ENCODE measurements at regions not wholly inside any gene's neighbourhood (a gene's known extent, or its start where the extent isn't known, plus 50 kb on each side); places are given as distances from the start of the nearest gene placed in this dataset.

GRCh38 chr2:19256121-19256601, 102.3 kb downstream of the OSR1 start:
- no peak overlapping the region for H3K27ac ChIP-seq
- no peak for ATAC-seq
- 69 to 71% methylated on average over 3 of the region's 3 CpGs for WGBS, 2 donors (ENCODE audit: low coverage in 1 of 2)
- H3K4me3 ChIP-seq, result no peak overlapping the region
- TF ChIP-seq EP300 (IDR thresholded peaks at IDR 0.05) (no peak), POLR2AphosphoS5 (IDR thresholded peaks at IDR 0.05) (no peak), CTCF (IDR thresholded peaks at IDR 0.05) (no peak), POLR2A (IDR thresholded peaks at IDR 0.05) (no peak)
- no peaks in the 10 kb centered on the region for H3K36me3 ChIP-seq
- H3K4me1 ChIP-seq, result no peaks in the 10 kb centered on the region
- H3K9me3 ChIP-seq, result no peaks in the 10 kb centered on the region
- no peaks in the 10 kb centered on the region for H3K27me3 ChIP-seq

DNA sequence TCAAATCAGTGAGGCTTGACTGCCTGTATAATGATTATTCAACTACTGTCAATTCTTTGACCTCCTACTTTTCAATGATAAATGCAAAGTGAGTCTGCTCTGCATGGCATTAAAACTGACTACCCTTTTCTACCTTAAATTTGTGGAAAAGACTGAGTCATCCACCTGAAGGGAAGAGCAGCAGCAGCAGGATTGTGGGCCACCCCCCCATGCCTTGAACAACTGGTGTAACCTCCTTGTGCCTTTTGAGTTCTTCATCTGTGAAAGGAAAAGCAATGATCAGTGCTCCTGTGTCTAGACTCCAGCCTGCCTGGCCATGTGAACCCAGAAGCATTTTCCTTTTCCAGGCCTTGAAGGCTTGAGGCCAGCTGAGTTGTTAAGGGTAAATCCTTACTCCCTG, 102.9 kb downstream of the OSR1 start:
- no peaks in the 10 kb centered on the region for H3K4me1 ChIP-seq
- H3K27me3 ChIP-seq, result no peaks in the 10 kb centered on the region
- no peaks in the 10 kb centered on the region for H3K36me3 ChIP-seq
- ATAC-seq, result no peak
- H3K27ac ChIP-seq, result no peak overlapping the region
- no peaks in the 10 kb centered on the region for H3K9me3 ChIP-seq
- no peak for TF ChIP-seq POLR2A (IDR thresholded peaks at IDR 0.05)
- no peak for TF ChIP-seq EP300 (IDR thresholded peaks at IDR 0.05)
- TF ChIP-seq CTCF (IDR thresholded peaks at IDR 0.05), result no peak
- no peak for TF ChIP-seq POLR2AphosphoS5 (IDR thresholded peaks at IDR 0.05)
- no peak overlapping the region for H3K4me3 ChIP-seq

- ATAC-seq, result no peak
- Histone ChIP-seq H3K4me1 (no peaks in the 10 kb centered on the region), H3K36me3 (no peaks in the 10 kb centered on the region), H3K4me3 (no peak overlapping the region), H3K27ac (no peak overlapping the region), H3K9me3 (no peaks in the 10 kb centered on the region), H3K27me3 (no peaks in the 10 kb centered on the region)
- WGBS, 2 donors (ENCODE audit: low coverage in 1 of 2), result 93 to 100% methylated on average over 3 to 4 of the region's 4 CpGs
- no peak for TF ChIP-seq CTCF (IDR thresholded peaks at IDR 0.05)
- TF ChIP-seq EP300 (IDR thresholded peaks at IDR 0.05), result no peak
- no peak for TF ChIP-seq POLR2AphosphoS5 (IDR thresholded peaks at IDR 0.05)
- TF ChIP-seq POLR2A (IDR thresholded peaks at IDR 0.05), result no peak
Measured at GRCh38 chr2:19251554-19251953, 106.9 kb downstream of the OSR1 start.

DNA sequence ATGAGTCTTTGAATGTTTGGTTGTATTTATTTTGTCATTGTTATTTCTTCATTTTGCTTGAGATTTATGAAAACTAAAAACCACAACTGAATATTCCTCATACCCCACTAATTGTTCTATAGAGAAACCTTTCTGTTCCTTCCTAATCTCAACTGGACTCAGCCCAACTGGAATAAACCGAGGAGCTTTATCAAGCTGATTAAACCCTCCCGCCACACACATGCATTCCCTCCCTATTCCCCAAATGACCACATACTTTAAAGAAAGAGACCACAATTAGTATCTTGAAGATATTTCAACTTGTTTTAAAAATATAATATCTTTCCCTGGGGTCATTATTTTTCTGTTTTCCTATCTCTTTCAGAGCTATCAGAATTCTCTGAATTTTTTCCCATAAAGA, 107.5 kb downstream of the OSR1 start:
- Histone ChIP-seq H3K27me3 (no peaks in the 10 kb centered on the region), H3K27ac (no peak overlapping the region), H3K9me3 (no peaks in the 10 kb centered on the region), H3K36me3 (no peaks in the 10 kb centered on the region), H3K4me3 (no peak overlapping the region), H3K4me1 (no peaks in the 10 kb centered on the region)
- ATAC-seq, result no peak
- 65 to 73% methylated on average over 2 of the region's 2 CpGs for WGBS, 2 donors (ENCODE audit: low coverage in 1 of 2)
- TF ChIP-seq EP300 (IDR thresholded peaks at IDR 0.05) (no peak), CTCF (IDR thresholded peaks at IDR 0.05) (no peak), POLR2AphosphoS5 (IDR thresholded peaks at IDR 0.05) (no peak), POLR2A (IDR thresholded peaks at IDR 0.05) (no peak)

GRCh38 chr2:19247186-19247585, 111.2 kb downstream of the OSR1 start:
- ATAC-seq, result no peak
- Histone ChIP-seq H3K9me3 (no peaks in the 10 kb centered on the region), H3K4me1 (no peaks in the 10 kb centered on the region), H3K27me3 (no peaks in the 10 kb centered on the region), H3K4me3 (no peak overlapping the region), H3K27ac (no peak overlapping the region), H3K36me3 (no peaks in the 10 kb centered on the region)
- TF ChIP-seq POLR2AphosphoS5 (IDR thresholded peaks at IDR 0.05), result no peak
- no peak for TF ChIP-seq CTCF (IDR thresholded peaks at IDR 0.05)
- WGBS, 2 donors (ENCODE audit: low coverage in 1 of 2), result 71 to 90% methylated on average over 3 to 4 of the region's 4 CpGs

All from gastroesophageal sphincter (tissue), 4 donors.